ENCODE measurements at regions not wholly inside any gene's neighbourhood (a gene's known extent, or its start where the extent isn't known, plus 50 kb on each side); places are given as distances from the start of the nearest gene placed in this dataset.
"Not testable (repeated sequence)": the region's sequence is repeated elsewhere in the genome, so short reads cannot be mapped to it uniquely, and the experiment has no call there.

DNA sequence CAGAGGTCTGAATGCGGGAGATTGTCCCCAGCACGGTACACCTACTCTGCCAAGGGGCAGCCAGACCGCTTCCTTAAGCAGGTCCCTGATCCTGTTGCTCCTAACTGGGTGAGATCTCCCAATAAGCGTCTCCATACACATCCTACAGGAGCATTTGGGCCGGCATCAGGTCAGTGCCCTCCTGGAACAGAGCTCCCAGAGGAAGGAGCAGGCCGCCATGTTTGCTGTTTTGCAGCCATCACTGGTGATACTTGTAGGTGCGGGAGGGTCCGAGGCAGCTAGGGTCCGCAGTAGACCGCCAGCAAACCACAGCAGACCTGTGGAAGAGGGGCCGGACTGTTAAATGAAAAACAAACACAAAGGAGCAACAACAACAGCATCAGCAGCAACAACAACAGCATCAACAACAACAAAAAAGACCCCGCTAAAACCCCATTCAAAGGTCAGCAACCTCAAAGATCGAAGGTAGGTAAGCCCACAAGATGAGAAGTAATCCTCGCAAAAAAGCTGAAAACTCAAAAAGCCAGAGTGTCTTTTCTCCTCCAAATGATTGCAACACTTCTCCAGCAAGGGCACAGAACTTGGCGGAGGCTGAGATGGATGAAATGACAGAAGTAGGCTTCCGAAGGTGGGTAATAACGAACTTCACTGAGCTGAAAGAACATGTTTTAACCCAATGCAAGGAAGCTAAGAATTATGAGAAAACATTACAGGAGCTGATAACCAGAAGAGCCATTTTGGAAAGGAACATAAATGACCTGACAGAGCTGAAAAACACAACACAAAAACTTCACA lies 79.0 kb upstream of the CDH7 start:
- H3K9me3 ChIP-seq (ENCODE audit: low read length): no peaks in the 10 kb centered on the region
- H3K4me1 ChIP-seq (ENCODE audit: insufficient read depth, low read length, poor library complexity, severe bottlenecking): no peaks in the 10 kb centered on the region
- no peak for TF ChIP-seq EZH2phosphoT487 (IDR thresholded peaks at IDR 0.05; ENCODE audit: borderline replicate concordance, low read depth, low read length)
- TF ChIP-seq, protein P1, sequence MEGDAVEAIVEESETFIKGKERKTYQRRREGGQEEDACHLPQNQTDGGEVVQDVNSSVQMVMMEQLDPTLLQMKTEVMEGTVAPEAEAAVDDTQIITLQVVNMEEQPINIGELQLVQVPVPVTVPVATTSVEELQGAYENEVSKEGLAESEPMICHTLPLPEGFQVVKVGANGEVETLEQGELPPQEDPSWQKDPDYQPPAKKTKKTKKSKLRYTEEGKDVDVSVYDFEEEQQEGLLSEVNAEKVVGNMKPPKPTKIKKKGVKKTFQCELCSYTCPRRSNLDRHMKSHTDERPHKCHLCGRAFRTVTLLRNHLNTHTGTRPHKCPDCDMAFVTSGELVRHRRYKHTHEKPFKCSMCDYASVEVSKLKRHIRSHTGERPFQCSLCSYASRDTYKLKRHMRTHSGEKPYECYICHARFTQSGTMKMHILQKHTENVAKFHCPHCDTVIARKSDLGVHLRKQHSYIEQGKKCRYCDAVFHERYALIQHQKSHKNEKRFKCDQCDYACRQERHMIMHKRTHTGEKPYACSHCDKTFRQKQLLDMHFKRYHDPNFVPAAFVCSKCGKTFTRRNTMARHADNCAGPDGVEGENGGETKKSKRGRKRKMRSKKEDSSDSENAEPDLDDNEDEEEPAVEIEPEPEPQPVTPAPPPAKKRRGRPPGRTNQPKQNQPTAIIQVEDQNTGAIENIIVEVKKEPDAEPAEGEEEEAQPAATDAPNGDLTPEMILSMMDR (conservative IDR thresholded peaks at IDR 0.05; ENCODE audit: low read length): no peak
- no peaks in the 10 kb centered on the region for H3K79me2 ChIP-seq (ENCODE audit: insufficient read depth, low read depth, low read length)
- POLR2A ChIA-PET: no interaction called here
- no peak overlapping the region for H3K4me3 ChIP-seq (ENCODE audit: low read depth, low read length, poor library complexity, severe bottlenecking)
- no TSS peak for BruUV-seq (replicated peaks)
- CTCF ChIA-PET (ENCODE audit: unreplicated experiment): no interaction called here
- no peaks in the 10 kb centered on the region for H3K9me2 ChIP-seq (ENCODE audit: insufficient read depth, low read length)
- H3K4me2 ChIP-seq (ENCODE audit: low read length): no peak overlapping the region
- H3K27ac ChIP-seq (ENCODE audit: low read depth, low read length, poor library complexity, severe bottlenecking): no peak overlapping the region
- H4K20me1 ChIP-seq (ENCODE audit: insufficient read depth, low read length): no peaks in the 10 kb centered on the region
- no peak for DNase-seq (ENCODE audit: low spot score)
- no peak overlapping the region for H2AFZ ChIP-seq (ENCODE audit: low read length)
- H3K36me3 ChIP-seq (ENCODE audit: insufficient read depth, low read length): no peaks in the 10 kb centered on the region
- intact Hi-C loops (cut with micrococcal nuclease; ENCODE audit: unreplicated experiment): no loop called here

DNA sequence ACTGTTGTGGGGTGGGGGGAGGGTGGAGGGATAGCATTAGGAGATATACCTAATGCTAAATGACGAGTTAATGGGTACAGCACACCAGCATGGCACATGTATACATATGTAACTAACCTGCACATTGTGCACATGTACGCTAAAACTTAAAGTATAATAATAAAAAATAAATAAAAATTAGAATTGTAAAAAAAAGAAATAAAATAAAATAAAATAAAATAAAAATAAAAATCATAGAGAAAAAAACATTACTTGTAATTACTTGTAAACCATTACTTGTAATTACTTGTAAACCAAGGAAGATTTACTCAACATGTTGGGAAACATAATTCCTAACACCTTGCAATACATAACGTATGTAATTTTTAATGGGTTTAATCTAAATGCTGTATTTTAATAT lies 80.7 kb upstream of the CDH7 start:
- DNase-seq (ENCODE audit: low spot score); H3K4me1 ChIP-seq (ENCODE audit: insufficient read depth, low read length, poor library complexity, severe bottlenecking); H3K4me2 ChIP-seq (ENCODE audit: low read length); intact Hi-C loops (cut with micrococcal nuclease; ENCODE audit: unreplicated experiment); BruUV-seq (replicated peaks); H2AFZ ChIP-seq (ENCODE audit: low read length); H3K9me3 ChIP-seq (ENCODE audit: low read length); H3K4me3 ChIP-seq (ENCODE audit: low read depth, low read length, poor library complexity, severe bottlenecking); POLR2A ChIA-PET; CTCF ChIA-PET (ENCODE audit: unreplicated experiment); H3K36me3 ChIP-seq (ENCODE audit: insufficient read depth, low read length); H3K27ac ChIP-seq (ENCODE audit: low read depth, low read length, poor library complexity, severe bottlenecking); H3K79me2 ChIP-seq (ENCODE audit: insufficient read depth, low read depth, low read length); H3K9me2 ChIP-seq (ENCODE audit: insufficient read depth, low read length); H4K20me1 ChIP-seq (ENCODE audit: insufficient read depth, low read length): not testable (repeated sequence)

DNA sequence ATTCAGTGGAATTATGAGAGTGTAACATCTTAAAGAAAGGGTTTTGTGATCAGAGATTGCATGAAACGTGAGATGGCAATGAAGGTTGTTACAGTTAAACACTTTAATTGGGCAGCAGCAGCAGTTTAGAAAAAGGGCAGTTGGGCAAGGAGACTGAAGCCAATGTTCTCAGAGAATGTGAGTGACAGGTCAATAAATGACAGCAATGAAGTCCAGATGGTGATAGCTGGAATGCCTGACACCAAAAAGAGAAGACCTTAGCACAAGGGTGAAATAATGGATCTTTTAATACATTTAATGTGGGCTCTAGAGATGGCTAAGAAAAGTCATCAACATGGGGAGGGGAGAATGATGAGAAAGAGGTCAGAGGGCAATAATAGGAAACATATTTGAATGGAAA lies 89.4 kb upstream of the CDH7 start:
- POLR2A ChIA-PET: no interaction called here
- Histone ChIP-seq H3K36me3 (ENCODE audit: insufficient read depth, low read length) (no peaks in the 10 kb centered on the region), H3K79me2 (ENCODE audit: insufficient read depth, low read depth, low read length) (no peaks in the 10 kb centered on the region), H2AFZ (ENCODE audit: low read length) (no peak overlapping the region), H3K4me2 (ENCODE audit: low read length) (no peak overlapping the region), H3K9me3 (ENCODE audit: low read length) (no peaks in the 10 kb centered on the region), H3K9me2 (ENCODE audit: insufficient read depth, low read length) (no peaks in the 10 kb centered on the region), H3K4me3 (ENCODE audit: low read depth, low read length, poor library complexity, severe bottlenecking) (no peak overlapping the region), H3K4me1 (ENCODE audit: insufficient read depth, low read length, poor library complexity, severe bottlenecking) (no peaks in the 10 kb centered on the region), H3K27ac (ENCODE audit: low read depth, low read length, poor library complexity, severe bottlenecking) (no peak overlapping the region), H4K20me1 (ENCODE audit: insufficient read depth, low read length) (no peaks in the 10 kb centered on the region)
- CTCF ChIA-PET (ENCODE audit: unreplicated experiment): no interaction called here
- TF ChIP-seq, protein P1 (conservative IDR thresholded peaks at IDR 0.05; ENCODE audit: low read length): no peak
- TF ChIP-seq EZH2phosphoT487 (IDR thresholded peaks at IDR 0.05; ENCODE audit: borderline replicate concordance, low read depth, low read length): no peak
- intact Hi-C loops (cut with micrococcal nuclease; ENCODE audit: unreplicated experiment): no loop called here
- BruUV-seq (replicated peaks): no TSS peak
- no peak for DNase-seq (ENCODE audit: low spot score)
